Left hindlimb (tissue), 1 donor: ENCODE measurements at regions not wholly inside any gene's neighbourhood (a gene's known extent, or its start where the extent isn't known, plus 50 kb on each side); places are given as distances from the start of the nearest gene placed in this dataset.

Experiments
- DNase-seq: peaks from one replicate; pipeline ENCODE4 v3.0.0-alpha.2; 2018

DNA sequence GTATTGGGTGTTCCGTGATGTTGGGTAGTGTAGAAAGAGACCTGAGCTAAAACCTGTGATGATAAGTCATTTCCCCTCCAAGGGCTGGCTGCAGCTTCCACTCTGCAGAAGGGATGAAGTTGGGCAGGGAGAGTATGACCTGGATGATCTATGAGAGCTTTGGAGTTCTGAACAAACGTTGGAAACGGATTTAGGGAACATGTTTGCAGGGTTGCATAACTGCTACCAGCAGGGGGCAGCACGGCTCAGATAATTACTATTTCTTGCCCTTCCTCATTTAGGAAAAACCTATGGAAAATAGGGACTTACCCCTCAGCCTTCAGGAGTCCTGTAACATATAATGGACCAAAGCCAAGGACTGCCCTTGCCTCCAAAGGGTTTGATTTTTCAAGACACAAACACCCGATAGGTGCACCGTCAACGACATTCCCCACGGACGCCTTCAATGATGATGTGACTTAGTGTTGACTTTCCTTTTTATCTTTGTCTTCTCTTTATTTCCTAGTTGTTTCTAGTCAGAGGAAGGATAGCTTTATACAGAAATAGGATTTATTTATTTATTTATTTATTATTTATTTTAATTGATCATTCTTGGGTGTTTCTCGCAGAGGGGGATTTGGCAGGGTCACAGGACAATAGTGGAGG, 164.9 kb upstream of the SASH1 start:
- peak; percentile 51 for DNase-seq

DNA sequence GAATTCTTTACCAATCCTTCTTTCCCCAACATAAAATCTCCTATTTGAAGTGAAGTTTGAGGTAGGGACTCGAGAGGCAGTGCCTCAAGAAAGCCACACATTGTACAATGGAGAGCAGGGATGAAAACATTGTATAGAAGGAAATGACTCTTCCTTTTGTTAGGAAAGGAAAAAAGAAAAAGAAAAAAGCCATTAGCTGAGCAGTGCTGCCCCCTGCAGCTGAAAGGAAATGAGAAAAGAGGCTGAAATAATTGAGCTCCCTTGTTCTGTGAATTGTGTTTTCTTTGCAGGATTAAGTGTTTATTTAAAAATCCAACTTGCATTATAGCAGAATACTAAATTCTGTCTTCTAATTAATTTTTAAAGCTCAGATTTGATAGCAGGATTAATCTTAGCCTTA, 162.9 kb upstream of the SASH1 start:
- no peak for DNase-seq

DNA sequence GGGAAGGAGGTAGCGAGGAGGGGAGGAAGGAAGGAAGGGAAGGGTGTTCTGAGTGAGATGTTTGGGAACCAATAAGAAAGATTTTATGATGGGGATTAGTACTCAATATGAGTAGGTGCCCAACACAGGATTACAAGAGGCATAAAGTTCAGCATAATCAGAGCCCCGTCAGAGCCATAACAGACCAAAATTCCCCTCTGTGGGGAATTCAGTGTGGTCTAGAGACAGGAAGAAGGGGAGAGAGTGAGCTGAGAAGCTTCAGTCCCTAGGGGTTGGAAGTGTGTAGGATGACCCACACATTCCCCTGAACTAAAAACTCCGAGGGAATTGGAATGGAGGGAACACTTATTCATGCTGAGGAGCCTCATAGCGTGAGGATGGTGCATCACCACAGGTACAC, 160.3 kb upstream of the SASH1 start:
- no peak for DNase-seq

DNA sequence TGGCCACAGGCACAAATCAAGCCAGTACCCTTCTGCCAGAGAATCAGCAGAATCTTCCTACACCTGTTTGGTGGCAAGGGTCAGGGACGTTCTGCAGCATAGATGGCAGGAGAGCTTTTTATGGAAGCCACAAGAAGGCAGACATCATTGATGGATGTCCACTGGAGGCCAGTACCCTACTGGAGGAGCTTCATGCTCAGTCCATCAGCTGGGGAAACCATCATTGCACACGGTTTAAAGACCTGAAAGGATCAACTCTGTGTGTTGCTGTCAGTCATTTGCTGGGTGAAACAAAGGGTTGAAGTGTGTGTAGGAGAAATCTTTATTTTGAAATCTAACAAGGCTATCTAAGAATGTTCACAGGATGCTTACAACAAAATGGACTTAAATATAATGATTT, 158.9 kb upstream of the SASH1 start:
- no peak for DNase-seq

DNA sequence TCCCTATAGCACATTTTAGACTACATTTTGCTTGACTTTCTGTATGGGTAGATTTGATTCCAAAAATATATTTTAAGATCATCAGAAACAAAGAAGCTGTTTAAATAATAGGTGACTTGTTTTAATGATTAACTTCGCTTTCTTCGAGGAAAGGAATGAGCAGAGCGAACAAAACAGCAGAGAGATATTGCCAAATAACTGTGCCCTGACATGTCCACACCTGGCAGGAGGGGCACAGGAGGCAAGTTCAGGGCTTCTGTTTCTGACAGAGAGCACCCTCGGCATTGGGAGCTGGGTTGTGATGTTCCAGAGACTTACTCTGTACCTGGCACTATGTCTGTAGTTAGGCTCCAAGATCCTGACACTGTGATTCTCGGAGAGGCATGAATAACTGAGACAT, 155.7 kb upstream of the SASH1 start:
- no peak for DNase-seq

DNA sequence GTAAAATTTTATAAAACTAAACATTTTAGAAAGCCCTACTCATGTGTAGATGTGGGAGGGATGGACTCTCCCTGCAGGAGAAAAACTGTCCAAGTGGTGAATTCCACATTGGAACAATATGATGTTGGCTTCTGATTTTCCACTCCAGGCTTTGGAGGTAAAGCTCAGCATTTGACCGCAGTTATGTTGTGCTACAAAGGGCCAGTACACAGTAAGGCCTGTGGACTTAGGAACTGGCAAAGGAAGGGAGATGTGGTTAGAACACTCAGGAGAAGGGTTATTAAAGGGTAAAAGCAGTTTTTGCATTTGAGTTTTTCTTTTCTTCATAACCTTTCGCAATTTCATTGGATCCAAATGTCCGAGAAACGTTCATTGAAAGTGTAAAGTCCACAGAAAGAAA, 150.3 kb upstream of the SASH1 start:
- DNase-seq = no peak

DNA sequence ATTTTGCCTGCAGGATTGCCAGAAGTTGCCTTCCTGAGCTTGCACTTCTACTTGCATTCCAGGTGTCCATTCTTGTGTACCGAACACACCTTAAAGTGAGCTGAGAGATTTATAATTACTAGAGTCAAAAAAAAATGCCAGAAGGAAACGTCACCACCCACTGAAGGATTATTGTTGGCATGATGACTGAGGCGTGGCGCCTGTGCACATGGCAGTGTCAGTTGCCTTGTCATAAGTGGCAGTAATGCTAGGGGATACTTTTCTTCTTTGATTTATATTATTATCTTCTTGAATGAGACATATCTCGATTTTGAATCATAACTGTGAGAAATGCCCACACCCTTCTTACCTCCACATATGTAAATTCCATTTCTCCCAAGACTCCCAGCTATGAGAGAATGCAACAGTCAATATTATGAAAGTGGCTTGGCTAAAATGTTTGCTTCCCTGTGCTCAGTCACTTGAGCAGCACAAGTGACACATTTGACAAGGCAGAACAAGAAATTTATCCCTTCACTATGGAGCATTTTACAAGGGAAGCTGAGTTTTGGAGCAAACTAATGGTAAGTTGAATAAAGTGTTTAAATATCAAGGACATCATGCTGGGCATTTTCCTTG, 149.5 kb upstream of the SASH1 start:
- DNase-seq = no peak

DNA sequence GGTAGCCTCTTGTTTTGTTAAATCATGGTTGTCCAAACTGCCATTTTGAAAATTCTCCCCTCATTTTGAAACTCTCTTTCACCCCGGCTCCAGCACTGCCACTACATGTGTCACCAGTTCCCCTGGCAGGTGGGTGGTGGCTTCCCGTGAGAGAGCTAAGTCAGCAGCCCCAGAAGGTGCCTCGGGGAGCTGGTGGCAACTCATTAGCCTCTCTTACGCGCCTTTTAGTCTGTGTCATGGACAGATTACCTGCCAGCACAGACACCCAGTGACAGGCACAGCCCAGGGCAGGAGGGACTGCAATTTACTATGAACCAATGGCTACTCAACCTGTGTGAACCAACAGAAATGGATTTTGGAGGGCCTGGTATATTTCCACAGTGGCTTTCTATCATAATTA, 147.1 kb upstream of the SASH1 start:
- no peak for DNase-seq

DNA sequence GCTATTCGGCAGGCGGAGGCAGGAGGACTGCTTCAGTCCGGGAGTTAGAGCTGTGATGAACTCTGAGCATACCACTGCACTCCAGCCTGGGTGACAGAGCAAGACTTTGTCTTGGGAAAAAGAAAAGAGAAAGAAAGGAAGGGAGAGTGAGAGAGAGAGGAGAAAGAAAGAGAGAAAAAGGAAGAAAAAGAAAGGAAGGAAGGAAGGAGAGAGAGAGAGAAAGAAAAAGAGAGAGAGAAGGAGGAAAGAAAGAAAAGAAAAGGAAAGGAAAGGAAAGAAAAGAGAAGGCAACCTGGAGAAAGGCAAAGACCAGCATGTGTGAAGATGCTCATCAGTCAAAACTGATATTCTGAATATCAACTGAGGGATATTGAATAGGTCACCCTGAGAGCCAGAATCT, 143.1 kb upstream of the SASH1 start:
- DNase-seq = no peak

DNA sequence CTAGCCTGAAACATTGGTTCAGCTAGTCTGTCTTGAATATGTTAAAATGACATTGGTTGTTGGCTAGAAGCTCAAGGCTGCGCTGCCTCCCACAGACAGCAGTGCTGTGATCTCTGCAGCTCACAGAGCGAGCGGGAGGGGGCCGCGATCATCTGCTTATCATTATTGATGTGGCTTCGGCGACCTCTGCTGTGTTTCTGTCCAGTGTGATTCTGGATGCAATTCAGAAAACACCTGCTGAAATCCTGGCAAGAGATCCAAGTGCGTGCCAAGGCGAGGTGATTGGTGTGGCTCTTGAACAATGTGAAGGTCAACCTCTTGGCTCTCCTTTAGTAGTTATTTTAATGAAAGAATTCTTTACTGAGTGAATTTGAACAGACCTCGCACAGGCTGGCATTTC, 142.3 kb upstream of the SASH1 start:
- DNase-seq = no peak

DNA sequence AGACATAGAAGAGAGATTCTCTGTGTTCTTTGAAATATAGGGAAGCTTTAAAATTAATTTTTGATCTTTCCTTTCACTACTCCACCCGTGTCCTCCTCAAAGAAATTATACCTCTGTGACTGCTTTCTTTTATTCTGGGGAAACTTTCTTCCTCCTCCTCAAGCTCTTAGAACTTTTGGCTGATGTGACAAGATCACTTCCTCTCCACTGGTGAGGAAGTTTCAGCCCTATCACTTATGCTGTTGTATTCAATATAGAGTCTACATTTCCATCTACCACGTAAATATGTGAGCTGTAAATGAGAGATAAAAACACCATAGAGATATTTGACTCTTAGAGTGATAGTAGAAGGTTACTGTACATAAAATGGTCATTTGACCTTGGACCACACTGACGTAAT, 141.9 kb upstream of the SASH1 start:
- no peak for DNase-seq

DNA sequence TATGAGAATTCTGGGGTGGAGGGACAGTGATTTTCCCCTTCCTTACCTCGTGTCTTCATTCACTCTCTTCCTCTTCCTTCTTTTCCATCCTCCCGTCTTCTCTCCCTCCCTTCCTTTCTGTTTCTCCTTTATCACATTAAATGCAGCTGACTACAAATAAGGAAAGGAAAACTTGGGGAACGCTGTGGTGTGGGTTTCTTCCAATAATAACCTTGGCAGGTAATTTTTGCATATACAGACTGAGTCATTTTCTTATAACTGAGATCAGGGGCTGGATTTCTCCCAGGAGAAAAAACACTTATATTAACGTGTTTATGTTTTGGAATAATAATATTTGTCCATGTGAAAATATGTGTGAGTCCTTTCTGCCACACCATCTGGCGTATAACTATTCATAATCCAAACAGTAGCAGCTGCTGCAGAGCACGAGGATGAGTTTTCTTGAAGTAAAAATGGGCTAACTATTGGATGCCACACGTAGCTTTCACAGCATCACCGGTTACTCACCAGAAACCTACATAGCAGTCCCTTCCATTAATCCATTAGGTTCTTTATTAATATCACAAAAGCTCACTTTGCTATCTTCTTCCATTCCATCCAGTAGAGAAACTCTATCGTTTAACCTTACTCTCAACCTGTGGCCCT, 139.2 kb upstream of the SASH1 start:
- DNase-seq = no peak

DNA sequence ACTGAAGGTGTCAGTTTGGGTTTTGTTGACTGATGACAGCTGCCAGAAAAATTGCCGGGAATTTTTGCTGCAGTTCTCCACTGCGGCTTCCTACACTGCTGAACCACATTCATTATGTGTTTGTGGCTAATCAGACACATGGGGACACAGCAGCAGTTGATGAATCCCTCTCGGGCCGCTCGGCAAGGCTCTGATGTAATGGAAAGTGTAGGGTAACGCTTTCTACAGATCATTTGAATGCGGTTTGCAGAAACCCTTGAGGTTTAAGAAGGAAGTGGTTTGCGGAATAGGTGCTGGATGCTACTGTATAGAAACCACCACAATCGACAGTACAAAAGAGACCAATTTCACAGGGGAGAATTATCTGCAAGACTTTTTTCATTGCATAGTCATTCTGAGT, 138.7 kb upstream of the SASH1 start:
- peak; percentile 66 for DNase-seq

DNA sequence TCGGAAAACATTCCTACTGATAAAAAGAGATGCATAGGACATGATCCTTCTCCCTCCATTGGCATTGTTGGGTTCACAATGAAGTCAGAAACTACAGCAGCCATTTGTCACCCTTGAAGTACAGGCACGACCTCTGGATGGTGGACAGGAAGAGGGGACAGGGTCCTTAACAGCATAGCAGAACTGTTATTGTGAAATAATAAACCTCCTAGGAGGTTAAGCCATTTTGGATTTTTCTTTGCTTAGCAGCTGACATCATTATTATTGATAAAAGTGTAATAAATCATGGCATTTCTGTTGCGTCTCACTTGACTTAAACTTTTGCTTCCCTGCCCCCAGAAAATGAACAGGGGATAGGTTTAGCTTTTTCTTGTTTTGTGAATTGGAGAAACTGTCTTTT, 134.3 kb upstream of the SASH1 start:
- no peak for DNase-seq

DNA sequence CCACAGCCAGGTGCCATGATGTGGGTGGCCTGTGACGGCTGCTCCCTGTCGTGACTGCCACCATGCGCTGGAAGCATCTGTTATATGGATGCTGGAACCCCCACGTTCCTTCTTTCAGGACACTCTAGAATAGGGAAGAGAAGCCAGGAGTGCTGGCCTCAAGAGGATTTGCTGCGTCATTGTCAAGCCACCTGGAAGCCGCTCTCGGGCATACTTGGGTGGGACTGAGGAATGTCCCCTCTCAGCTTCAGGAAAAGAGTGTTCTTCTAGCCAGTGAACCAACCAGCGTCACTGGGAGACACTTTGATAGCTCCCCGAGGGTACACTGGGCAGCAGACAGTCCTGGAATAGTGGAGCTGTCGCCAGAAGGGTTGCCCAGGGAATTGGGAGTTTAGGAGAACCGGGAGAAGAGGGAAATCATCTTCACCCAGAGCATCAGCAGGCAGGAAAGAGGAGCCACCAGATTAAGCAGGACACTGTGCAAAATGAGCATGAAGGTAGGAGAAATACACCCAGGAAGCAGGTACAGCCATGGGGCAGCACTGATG, 130.8 kb upstream of the SASH1 start:
- no peak for DNase-seq

DNA sequence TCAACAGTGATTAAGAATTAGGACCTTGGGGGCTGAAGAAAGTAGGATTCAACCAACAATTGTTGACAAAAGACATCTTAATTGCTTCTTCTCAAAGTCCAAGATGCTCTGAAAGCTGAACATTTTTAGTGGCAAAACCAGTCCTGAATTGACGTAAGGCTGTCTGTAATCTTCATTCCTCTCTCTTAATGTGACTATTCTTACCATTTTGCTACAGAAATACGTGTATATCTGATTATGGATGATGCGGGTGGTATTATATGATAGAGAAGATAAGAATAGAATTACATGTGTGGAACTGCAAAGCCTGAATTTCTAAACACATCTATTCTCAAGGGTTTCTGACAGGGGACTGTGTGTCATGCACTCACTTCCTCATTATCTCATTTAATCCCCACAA, 130.3 kb upstream of the SASH1 start:
- DNase-seq = no peak

DNA sequence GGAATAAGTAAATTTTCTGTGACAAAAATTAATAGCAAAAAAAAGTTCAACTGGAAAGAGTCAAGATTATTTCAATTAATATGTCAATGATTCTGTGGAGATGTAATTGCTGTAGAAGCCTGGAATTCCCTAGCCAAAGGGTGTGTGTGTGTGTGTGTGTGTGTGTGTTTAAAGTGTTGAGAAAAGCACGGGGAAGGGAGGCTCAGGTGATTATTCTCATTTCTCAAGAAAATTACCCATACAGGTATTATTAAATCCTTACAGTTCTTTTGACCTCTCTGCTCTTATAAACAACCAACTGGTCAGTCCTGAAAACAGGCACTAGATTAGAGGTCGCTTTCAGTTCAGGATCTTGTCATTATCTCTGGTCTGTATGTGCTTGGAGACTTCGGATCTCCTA, 129.3 kb upstream of the SASH1 start:
- DNase-seq = no peak

DNA sequence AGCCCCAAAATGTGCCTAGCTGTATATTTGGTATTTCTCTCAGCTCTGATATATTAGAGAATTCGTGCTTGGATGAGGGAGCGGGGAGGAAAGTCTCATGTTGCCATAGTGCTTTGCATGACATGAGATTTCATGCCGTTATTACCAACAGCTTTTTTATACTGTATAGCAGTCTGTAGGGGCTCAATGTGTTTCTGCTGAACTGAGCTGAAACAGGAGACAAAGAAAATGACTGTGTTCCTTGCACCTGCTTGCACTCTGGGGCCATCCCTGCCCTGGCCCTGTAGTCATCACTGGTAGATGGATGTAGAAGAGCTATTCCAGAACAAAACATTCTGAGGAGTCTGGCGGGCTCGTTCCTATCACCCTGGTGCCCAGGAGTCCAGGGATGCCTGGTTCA, 128.0 kb upstream of the SASH1 start:
- no peak for DNase-seq

DNA sequence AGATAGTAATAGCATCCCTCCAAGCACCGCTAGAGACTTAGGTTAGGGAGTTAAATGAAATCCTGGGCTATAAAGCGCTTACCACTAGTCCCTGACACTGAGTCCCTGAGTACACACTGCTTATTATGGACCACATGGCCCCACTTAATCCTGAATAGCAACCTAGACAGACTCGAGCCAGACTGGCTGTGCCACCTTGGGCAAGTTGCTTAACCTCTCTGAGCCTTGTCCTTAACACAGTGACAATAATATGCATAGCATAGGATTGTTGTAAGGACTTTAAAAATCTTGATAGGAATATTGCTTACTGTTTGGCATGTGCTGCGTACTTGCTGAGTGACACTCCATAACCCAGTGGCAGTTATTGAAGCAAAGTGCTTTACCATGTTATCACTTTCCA, 125.6 kb upstream of the SASH1 start:
- no peak for DNase-seq

DNA sequence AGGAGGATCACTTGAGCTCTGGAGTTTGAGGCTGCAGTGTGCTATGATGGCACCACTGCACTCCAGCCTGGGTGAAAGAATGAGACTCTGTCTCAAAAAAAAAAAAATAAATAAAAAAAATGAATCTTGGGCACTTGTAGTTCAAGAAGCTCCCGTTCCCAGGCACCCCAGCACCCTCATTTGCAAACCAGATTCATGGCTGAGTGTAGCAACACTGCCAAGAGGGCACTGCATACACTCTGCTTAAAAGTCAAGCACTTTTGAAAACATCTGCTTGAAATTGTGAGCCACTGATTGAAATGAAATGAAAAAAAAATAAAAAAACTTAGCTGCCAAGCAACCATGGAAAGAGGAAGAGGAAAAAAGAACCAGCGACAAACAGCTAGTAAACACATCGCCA, 124.7 kb upstream of the SASH1 start:
- no peak for DNase-seq

DNA sequence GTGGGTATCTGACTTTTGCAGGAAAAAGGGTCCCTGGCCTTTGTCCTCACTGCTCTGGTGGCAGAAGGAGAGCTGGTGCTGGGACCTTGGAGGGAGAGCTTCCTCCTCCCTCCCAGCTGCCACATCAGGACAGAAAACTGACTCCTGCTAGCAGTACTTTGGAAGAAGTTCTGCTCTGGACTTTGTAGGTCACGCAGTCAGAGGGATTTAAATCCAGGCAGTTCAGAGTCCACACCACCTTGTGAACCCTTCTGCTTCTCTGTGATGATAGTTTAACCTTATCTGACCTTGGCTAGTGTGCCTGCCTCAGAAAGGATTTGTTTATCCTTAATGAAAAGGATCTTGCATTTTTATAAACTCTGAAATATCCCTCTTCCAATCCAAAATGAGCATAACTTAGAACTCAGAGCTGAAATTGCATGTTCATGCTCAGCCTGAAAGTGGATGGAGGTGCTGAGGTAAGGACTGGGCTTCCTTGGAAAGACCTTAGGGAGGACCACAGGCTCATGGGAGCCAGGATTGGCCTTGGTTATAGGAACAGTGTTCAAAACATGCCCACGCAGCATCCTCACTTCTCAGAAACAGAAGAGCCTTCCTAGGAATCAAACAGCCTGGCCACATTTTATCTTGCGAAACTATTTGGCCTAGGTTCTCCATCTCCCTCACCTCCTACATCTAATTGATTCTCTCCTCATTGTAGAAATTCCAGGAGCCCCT, 123.9 kb upstream of the SASH1 start:
- DNase-seq = no peak

DNA sequence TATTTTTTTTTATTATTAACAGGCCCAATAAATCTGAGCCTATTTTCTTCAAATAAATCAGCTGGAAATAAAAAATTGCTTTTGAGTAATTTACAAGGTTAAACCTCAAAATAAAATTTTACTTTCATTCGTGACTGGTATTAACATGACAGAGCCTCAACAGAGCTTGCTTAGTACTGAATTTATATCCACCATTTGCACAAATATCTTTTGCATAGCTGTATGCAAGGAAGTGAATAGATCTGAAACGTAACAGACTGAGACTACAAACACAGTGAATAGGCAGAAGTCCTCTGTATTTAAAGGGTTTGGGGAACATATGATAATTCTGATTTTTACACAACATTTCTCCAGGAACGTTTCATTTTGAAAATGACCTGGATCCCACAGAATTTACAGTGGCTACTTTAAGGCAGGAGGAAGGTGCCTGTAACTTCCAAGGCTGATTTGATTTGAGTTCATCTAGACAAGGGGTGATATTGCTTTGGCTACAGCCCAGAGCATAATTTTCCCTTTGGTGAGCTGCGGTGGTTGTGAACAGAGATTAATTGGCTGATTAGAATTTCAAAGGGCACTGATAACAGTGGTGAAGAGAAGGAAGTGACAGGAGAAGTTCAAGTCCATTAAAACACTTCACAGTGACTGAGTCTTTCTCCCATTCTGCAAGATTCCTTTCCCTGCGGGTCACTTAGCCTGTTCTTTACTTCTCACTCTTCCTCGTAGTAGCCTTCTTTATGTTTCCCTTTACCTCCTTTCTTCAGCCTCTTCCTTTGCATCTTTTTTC, 121.2 kb upstream of the SASH1 start:
- no peak for DNase-seq

DNA sequence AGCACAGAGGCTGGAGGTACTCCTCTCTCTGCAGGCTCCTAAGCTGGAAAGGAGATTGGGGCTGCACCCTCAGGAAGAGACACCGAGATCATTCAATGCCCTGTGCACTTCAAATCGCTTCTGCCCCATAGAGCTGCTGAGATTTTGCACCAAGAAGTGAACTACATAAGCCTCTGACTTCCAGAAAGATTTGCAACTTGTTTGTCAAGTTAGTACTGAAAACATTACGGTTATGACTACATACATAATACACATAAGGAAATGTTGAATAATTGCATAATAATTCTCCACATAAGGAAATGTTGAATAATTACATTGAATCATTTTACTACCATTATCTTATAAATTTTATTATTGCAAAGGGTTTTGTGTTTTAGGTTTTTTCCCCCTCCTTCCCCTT, 120.3 kb upstream of the SASH1 start:
- DNase-seq = no peak
